ENCODE measurements at regions not wholly inside any gene's neighbourhood (a gene's known extent, or its start where the extent isn't known, plus 50 kb on each side); places are given as distances from the start of the nearest gene placed in this dataset.
"Not testable (repeated sequence)": the region's sequence is repeated elsewhere in the genome, so short reads cannot be mapped to it uniquely, and the experiment has no call there.

DNA sequence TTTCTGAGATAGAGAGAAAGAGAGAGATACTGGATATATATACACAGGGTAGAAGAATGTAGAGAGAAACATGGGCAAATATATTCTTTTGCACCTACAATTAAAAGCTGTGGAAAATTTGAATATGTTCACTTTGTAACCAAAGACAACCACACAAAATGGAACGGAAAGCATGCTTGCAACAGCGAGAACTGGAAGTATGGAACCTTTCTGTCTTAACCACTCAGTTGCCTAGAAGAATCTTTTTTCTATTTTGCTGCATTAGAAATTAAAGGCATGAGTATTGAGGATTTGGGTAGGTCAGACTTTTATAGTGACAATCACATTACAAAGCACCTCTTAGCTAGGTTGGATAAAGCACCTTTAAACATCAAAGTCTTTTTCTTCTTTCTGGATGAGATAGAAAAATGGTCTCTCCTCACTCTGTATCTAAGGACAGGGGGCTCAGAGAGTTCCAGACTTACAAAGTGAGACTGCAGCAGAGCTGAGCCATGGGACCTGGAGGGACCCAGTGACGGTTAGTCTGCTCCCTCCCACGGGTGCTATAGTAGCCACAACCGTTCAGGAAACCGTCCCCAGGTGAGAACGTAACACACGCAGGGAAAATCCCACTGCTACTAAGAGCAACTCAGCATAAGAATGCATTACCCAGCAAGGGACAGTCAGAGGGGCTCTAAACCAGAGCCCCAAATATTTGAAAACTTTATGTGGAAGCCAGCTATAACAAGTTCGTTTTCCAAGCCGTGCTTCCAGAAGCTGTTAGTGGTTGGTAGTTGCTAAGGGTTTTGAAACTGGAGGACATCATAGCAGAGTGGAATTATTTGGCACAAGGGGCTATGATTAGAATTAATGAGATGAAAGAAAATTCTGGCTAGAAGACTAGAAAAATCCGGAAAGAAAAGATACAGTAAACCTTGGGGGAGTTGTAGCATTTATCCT lies 97.1 kb downstream of the DAD1 start:
- no peak for DNase-seq

GRCh38 chr14:22491053-22491452 lies 98.0 kb downstream of the DAD1 start:
- DNase-seq, result not testable (repeated sequence)

- DNase-seq, result no peak
These were observed 98.8 kb downstream of the DAD1 start for GRCh38 chr14:22489957-22490950.

- DNase-seq, result no peak
These were observed 99.8 kb downstream of the DAD1 start for GRCh38 chr14:22489244-22489545.

GRCh38 chr14:22488522-22489243 lies 100.3 kb downstream of the DAD1 start:
- no peak for DNase-seq

DNA sequence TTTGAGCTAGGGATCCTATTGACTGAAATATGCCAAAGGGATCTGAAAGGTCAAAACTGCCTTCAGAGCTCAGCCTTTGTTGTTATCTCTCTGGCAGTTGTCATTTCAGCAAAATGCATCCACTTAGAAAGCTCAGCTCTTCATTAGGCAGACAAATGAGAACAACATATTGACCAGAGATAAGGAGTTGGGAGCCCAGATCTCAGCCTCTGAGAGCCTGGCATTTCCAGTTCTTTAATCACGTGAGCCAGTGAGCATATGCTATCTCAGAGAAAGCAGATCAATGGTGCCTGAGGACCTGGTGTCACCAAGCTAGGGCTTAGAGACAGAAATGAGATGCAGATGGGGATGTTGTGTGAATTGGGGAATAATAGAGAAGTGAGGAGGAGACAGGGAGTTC lies 101.1 kb downstream of the DAD1 start:
- no peak for DNase-seq

GRCh38 chr14:22487401-22487800 lies 101.6 kb downstream of the DAD1 start:
- DNase-seq, result no peak

DNA sequence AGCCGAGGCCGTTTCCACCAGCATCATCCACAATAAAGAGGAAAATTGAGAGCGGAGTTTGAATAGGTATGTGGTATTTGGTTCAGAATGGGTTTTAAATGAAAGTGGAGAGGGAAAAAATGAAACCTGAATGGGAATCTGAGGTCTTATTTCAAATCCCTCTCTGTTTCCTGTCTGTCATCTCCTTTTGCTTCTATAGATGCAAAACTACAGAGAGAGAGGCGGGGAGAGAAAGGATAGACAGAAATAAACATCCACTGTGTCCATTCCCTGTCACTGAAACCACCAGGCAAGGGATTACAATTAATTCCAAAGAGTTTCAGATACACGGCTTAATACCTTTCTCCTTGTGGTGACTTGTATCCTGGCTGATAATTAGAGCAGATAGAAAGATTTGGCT lies 102.3 kb downstream of the DAD1 start:
- no peak for DNase-seq

GRCh38 chr14:22485649-22486048 lies 103.4 kb downstream of the DAD1 start:
- DNase-seq, result no peak

DNA sequence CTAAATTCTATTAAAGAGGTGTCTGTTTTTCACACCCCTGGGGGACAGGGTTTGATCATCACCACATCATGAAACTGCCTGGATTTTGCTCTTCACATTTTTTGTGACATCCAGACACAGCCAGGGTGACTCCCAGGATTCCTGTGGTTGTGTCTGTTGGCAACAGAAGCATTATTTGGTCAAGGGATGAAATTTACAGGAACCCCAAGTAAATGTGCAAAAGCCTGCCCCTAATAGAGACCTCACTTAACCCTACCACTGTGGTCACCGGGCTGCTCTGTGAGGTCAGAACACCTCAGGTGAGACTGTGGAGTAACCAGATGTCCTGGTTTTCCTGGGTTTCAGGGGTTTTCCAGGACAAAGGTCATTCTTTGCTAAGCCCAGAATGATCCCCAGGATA lies 103.8 kb downstream of the DAD1 start:
- DNase-seq, result no peak

DNA sequence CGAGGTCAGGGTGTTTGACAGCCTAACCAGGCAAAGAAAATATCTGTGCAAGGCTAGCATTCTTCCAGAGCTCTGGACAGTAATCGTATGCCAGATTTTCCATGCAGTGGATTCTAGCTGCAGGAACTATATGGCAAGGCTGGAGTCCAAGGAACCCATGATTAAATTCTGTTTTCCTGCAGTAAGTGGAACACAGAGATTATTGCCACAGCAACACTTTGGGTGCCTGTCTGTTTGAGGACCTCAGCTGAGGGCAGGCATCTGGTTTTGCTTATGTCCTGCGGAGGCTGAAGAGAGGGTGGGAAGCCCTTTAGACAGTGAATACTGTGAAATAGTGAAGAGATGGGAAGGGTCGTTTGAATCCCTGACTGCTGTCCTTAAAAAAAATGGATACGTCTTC lies 104.4 kb downstream of the DAD1 start:
- DNase-seq, result no peak

DNA sequence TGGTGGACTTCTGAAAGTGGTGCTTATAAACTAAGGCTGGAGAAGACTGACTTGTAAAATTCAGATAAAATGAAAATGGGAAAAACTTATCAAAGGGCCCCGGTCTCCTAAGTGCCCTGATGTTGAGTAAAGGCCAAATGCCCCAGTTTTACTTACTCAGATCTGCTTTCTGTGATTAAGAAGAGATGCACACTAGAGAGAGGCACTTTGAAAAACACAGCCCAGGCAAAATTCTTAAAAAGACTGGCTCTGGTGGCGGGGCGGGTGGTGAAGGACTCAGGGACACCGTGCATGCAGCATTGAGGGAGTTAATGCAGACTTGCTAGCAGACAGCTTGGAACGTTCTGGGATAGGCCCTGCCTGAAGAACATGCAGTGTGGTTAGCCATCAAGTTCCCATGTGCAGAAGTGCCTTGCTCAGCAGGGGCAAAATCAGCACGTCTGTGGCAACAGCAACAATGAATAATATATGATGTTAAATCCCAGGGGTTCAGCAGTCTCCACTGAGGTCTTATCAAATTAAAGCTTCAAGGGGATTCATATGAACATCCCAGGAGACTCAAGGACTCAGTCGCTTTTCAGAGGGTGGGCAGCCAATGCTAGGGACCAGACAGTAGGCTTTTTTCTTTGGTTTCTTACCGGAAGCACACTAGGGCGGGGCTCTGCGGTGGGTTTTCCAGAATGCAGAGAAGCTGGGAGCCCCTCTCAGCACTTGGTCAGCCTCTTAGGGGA lies 105.0 kb downstream of the DAD1 start:
- DNase-seq, result no peak

DNA sequence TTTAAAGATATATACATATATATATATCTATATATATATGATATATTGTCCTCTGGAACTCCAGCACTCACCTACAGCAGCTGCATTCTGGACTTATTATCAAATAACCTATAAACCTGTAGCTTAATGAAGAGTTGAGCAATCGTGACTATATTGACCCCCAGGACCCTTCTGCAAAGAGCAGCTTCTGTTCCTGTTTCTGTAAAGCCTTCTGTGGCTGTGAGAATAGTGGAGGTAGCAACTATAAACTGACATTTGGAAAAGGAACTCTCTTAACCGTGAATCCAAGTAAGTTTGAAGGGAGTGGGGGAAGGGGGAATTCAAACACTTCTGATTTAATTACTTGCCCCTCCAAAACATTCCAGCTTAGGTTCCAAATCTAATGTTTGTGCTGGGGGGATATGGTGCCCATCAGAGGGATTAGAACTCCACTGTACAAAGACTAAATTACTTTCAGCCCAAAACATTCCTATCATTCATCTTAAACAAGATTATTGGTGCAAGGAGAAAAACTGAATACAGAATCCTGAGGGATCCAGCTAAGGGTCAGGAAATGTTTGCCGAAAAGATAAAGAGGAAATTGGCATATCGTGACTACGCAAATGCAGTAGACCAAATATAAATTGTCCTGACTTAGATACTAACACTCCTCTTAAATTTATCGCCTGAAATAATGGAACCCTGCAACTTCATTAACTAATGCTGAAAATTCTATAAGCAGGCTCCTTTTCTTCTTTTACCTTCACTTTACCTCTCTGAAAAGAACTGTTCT lies 106.1 kb downstream of the DAD1 start:
- no peak for DNase-seq

- DNase-seq, result no peak
These were observed 106.8 kb downstream of the DAD1 start for GRCh38 chr14:22482085-22482694.

- no peak for DNase-seq
These were observed 107.5 kb downstream of the DAD1 start for GRCh38 chr14:22481546-22481945.

DNA sequence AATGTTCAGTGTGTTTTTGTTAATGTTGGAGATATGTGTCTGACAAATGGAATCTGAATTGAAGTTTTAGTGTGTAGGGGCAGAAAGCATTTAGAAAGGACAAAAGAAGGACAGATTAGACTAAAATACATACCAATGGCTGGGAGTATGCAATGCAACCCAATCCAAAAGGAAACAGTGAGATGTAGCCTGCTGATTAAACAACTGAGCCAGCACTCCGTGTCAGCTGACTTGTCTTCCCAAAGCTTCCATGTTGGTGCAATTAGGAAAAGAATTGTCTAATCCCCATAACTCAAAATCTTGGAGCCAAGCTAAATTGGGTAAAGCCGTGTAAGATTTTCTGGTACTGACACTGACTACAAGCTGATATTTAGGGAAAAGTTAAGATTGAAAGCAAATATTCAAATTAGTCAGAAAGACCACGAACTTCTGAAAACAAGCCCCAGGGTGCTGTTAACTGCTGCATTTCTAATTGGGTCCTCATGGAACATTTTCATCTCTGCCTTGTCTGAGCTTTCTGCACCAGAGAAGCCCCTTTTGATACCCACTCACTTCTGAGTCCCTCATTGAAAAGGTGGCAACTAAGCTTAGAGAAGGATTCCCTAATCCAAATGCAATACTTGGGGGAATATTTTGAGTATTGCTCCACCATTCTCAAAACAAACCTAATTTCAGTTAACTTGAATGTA lies 109.1 kb downstream of the DAD1 start:
- DNase-seq, result no peak

DNA sequence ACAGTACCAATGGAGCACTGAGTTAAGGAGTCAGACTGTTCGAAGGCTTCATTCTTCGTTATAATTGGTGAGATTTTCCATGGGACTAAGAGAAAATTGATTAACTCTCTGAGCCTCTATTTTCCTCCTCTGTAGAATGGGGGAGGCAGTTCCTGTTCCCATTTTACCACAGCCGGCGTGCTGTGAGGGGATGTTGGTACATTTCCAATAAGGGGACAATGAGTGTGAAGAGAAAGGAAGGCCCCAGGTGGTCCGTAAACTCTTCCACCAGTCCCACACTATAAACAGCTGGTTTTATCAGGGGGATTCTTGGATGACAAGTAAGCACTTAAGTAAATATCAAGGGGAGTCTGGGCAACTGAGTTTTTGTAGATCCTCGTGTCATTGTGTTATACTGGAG lies 109.9 kb downstream of the DAD1 start:
- no peak for DNase-seq

- no peak for DNase-seq
These were observed 110.4 kb downstream of the DAD1 start for GRCh38 chr14:22478670-22479069.

- DNase-seq, result no peak
These were observed 110.8 kb downstream of the DAD1 start for GRCh38 chr14:22478247-22478646.

DNA sequence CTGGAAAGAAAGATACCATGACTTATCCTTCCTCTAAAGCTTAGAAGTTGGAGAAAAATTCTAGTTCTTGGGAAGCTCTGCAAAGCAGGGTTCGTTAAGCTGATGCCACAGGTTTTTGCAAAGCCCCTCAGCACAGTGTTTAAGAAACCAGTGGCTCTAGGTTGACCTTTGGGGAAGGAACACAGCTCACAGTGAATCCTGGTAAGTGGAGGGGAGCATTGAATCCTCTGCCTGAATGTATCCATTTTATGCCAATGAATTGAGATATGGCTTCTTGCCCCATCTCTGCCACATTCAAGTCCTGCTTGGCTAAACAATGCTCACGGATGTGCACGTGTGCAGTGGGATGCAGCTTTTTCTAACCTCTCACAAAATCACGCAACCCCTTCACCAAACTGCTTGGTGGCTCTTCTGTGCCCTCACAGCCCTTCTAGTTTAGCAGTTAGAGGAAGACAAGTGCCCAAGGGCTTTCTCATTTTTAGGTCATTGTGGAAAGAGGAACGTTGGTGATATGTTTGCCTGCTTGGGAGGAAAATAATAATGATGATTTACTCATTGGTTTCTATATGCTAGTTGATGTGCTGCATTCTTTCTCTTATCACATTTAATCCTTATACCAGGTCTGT lies 111.3 kb downstream of the DAD1 start:
- DNase-seq, result no peak

Data from suppressor macrophage treated with lipopolysaccharide for 1 hour (primary cell).